WTC11 (cell line): ENCODE measurements at regions not wholly inside any gene's neighbourhood (a gene's known extent, or its start where the extent isn't known, plus 50 kb on each side); places are given as distances from the start of the nearest gene placed in this dataset.

ENCODE experiments used
- ATAC-seq: fragments of 200-7000 bp; cut with Tn5 transposase; 2 replicates; pipeline ENCODE4 v1.10.0; 2021; ENCODE audit warnings: mild to moderate bottlenecking, moderate library complexity
- CTCF ChIA-PET: fragments of 300-600 bp; sonication (Branson Sonifier 250); formaldehyde crosslinking; loops from one replicate; lab custom pipeline; 2021; ENCODE audit warnings: antibody characterized with exemption; lab: Charles Lee
- POLR2A ChIA-PET: fragments of 350-600 bp; sonication (Branson Sonifier 250); formaldehyde crosslinking; loops from one replicate; lab custom pipeline; 2021; ENCODE audit warnings: antibody characterized with exemption; lab: Charles Lee
- DNase-seq: peaks from one replicate; pipeline ENCODE4 v3.0.0; 2021; ENCODE audit warnings: low spot score
- H3K27ac Mint-ChIP-seq: 2 replicates; pipeline ENCODE4 v1.8.0; 2021; ENCODE audit warnings: mixed read lengths
- H3K27me3 Mint-ChIP-seq: 2 replicates; pipeline ENCODE4 v1.8.0; 2021; ENCODE audit warnings: low read depth, mild to moderate bottlenecking, moderate library complexity, mixed read lengths
- H3K36me3 Mint-ChIP-seq: 2 replicates; pipeline ENCODE4 v1.8.0; 2021; ENCODE audit warnings: mixed read lengths
- H3K4me1 Mint-ChIP-seq: 2 replicates; pipeline ENCODE4 v1.8.0; 2022; ENCODE audit warnings: mixed read lengths
- H3K4me3 Mint-ChIP-seq: 2 replicates; pipeline ENCODE4 v1.8.0; 2021; ENCODE audit warnings: mild to moderate bottlenecking, moderate library complexity, mixed read lengths
- H3K9me3 Mint-ChIP-seq: 2 replicates; pipeline ENCODE4 v1.8.0; 2021; ENCODE audit warnings: mixed read lengths
- ELF4 ChIP-seq: sonication (generic); formaldehyde crosslinking; IDR thresholded peaks from 2 replicates; pipeline ENCODE4 v1.8.1; 2022; ENCODE audit warnings: low read depth, mild to moderate bottlenecking, moderate library complexity, missing genetic modification reagents
- ETV6 ChIP-seq: sonication (generic); formaldehyde crosslinking; IDR thresholded peaks from 2 replicates; pipeline ENCODE4 v1.8.1; 2022; ENCODE audit warnings: mild to moderate bottlenecking, missing genetic modification reagents
- FOXJ3 ChIP-seq: sonication (generic); formaldehyde crosslinking; IDR thresholded peaks from 2 replicates; pipeline ENCODE4 v1.9.0; 2021; ENCODE audit warnings: missing genetic modification reagents, mild to moderate bottlenecking, borderline replicate concordance
- FOXK1 ChIP-seq: sonication (generic); formaldehyde crosslinking; IDR thresholded peaks from 2 replicates; pipeline ENCODE4 v1.8.0; 2022; ENCODE audit warnings: mild to moderate bottlenecking, moderate library complexity, missing genetic modification reagents
- HMGA2 ChIP-seq: fragments of 250-450 bp; sonication (Bioruptor Pico); IDR thresholded peaks from 2 replicates; pipeline ENCODE4 v1.4.0; 2021; ENCODE audit warnings: mild to moderate bottlenecking, moderate library complexity
- JAZF1 ChIP-seq: fragments of 250-450 bp; sonication (Bioruptor Pico); IDR thresholded peaks from 2 replicates; pipeline ENCODE4 v1.9.0; 2021; ENCODE audit warnings: moderate library complexity, mild to moderate bottlenecking, inconsistent platforms
- MXD4 ChIP-seq: fragments of 250-450 bp; sonication (Bioruptor Pico); IDR thresholded peaks from 2 replicates; pipeline ENCODE4 v1.8.0; 2021; ENCODE audit warnings: mild to moderate bottlenecking, moderate library complexity, borderline replicate concordance
- NFATC4 ChIP-seq: fragments of 250-450 bp; sonication (Bioruptor Pico); IDR thresholded peaks from 2 replicates; pipeline ENCODE4 v1.9.0; 2021; ENCODE audit warnings: mild to moderate bottlenecking
- TEAD1 ChIP-seq: sonication (generic); formaldehyde crosslinking; IDR thresholded peaks from 2 replicates; pipeline ENCODE4 v1.8.0; 2022; ENCODE audit warnings: mild to moderate bottlenecking, missing genetic modification reagents
- ZNF219 ChIP-seq: sonication (generic); formaldehyde crosslinking; IDR thresholded peaks from 2 replicates; pipeline ENCODE4 v1.8.0; 2023; ENCODE audit warnings: missing genetic modification reagents, mild to moderate bottlenecking, borderline replicate concordance
- ZNF232 ChIP-seq: sonication (generic); formaldehyde crosslinking; IDR thresholded peaks from 2 replicates; pipeline ENCODE4 v1.8.0; 2022; ENCODE audit warnings: mild to moderate bottlenecking, missing genetic modification reagents
- ZNF263 ChIP-seq: sonication (generic); formaldehyde crosslinking; IDR thresholded peaks from 2 replicates; pipeline ENCODE4 v1.8.1; 2022; ENCODE audit warnings: low read depth, mild to moderate bottlenecking, moderate library complexity, missing genetic modification reagents
- ZNF416 ChIP-seq: fragments of 250-450 bp; sonication (Bioruptor Pico); IDR thresholded peaks from 2 replicates; pipeline ENCODE4 v1.9.0; 2021; ENCODE audit warnings: mild to moderate bottlenecking, inconsistent platforms
- ZNF671 ChIP-seq: fragments of 250-450 bp; sonication (Bioruptor Pico); IDR thresholded peaks from 2 replicates; pipeline ENCODE4 v1.8.0; 2021; ENCODE audit warnings: mild to moderate bottlenecking
- TF ChIP-seq, protein P1 (sequence below): sonication (generic); formaldehyde crosslinking; IDR thresholded peaks from 2 replicates; pipeline ENCODE4 v1.8.1; 2022; ENCODE audit warnings: low read depth, mild to moderate bottlenecking, moderate library complexity, missing genetic modification reagents, borderline replicate concordance
- TF ChIP-seq, protein P2 (sequence below): fragments of 250-450 bp; sonication (Bioruptor Pico); IDR thresholded peaks from 2 replicates; pipeline ENCODE4 v1.9.0; 2021; ENCODE audit warnings: mild to moderate bottlenecking
- TF ChIP-seq, protein P3 (sequence below): fragments of 250-450 bp; sonication (Bioruptor Pico); IDR thresholded peaks from 2 replicates; pipeline ENCODE4 v2.1.2; 2022; ENCODE audit warnings: mild to moderate bottlenecking, moderate library complexity
- TF ChIP-seq, protein P4 (sequence below): sonication (generic); formaldehyde crosslinking; conservative IDR thresholded peaks from 2 replicates; pipeline ENCODE4 v1.8.1; 2022; ENCODE audit warnings: mild to moderate bottlenecking, missing genetic modification reagents
- TF ChIP-seq, protein P5 (sequence below): sonication (generic); formaldehyde crosslinking; IDR thresholded peaks from 2 replicates; pipeline ENCODE4 v1.8.1; 2023; ENCODE audit warnings: mild to moderate bottlenecking, missing genetic modification reagents, borderline replicate concordance
- TF ChIP-seq, protein P6 (sequence below): sonication (generic); formaldehyde crosslinking; IDR thresholded peaks from 2 replicates; pipeline ENCODE4 v1.8.0; 2022; ENCODE audit warnings: mild to moderate bottlenecking, missing genetic modification reagents
- TF ChIP-seq, protein P7 (sequence below): sonication (generic); formaldehyde crosslinking; IDR thresholded peaks from 2 replicates; pipeline ENCODE4 v1.8.1; 2023; ENCODE audit warnings: mild to moderate bottlenecking, moderate library complexity, missing genetic modification reagents
- TF ChIP-seq, protein P8 (sequence below): fragments of 250-450 bp; sonication (Bioruptor Pico); conservative IDR thresholded peaks from 2 replicates; pipeline ENCODE4 v1.9.0; 2021; ENCODE audit warnings: mild to moderate bottlenecking

DNA sequence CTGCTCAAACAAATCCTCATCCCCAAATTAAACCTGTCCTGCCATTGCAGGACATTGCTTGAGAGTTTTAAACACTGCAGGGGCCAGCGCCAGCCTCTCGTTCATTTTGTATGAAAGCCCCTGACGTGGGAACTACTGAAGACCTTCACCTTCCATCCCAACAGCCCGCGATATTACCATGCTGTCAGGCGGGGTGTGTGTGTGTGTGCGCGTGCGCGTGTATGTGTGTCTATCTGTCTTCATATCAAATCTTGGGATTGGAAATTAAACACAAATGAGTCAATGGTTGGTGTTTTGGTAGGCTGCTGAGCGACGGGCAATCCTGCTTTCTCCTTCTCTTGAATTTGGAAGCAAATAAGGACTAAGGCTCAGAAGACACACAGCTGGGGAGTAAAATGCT, 776.9 kb downstream of the TBC1D22A start (continued):
- TF ChIP-seq, protein P1, sequence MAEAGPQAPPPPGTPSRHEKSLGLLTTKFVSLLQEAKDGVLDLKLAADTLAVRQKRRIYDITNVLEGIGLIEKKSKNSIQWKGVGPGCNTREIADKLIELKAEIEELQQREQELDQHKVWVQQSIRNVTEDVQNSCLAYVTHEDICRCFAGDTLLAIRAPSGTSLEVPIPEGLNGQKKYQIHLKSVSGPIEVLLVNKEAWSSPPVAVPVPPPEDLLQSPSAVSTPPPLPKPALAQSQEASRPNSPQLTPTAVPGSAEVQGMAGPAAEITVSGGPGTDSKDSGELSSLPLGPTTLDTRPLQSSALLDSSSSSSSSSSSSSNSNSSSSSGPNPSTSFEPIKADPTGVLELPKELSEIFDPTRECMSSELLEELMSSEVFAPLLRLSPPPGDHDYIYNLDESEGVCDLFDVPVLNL (CRISPR knock-in tag): no peak
- TF ChIP-seq, protein P2, sequence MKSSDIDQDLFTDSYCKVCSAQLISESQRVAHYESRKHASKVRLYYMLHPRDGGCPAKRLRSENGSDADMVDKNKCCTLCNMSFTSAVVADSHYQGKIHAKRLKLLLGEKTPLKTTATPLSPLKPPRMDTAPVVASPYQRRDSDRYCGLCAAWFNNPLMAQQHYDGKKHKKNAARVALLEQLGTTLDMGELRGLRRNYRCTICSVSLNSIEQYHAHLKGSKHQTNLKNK (CRISPR knock-in tag): no peak
- no peak for TF ChIP-seq ZNF232 (CRISPR knock-in tag)
- no peak for TF ChIP-seq FOXK1 (CRISPR knock-in tag)
- TF ChIP-seq, protein P3, sequence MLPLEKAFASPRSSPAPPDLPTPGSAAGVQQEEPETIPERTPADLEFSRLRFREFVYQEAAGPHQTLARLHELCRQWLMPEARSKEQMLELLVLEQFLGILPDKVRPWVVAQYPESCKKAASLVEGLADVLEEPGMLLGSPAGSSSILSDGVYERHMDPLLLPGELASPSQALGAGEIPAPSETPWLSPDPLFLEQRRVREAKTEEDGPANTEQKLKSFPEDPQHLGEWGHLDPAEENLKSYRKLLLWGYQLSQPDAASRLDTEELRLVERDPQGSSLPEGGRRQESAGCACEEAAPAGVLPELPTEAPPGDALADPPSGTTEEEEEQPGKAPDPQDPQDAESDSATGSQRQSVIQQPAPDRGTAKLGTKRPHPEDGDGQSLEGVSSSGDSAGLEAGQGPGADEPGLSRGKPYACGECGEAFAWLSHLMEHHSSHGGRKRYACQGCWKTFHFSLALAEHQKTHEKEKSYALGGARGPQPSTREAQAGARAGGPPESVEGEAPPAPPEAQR (CRISPR knock-in tag): no peak
- TF ChIP-seq ZNF671 (CRISPR knock-in tag): no peak
- TF ChIP-seq HMGA2 (CRISPR knock-in tag): no peak
- TF ChIP-seq, all 79 proteins: peak for 0

DNA sequence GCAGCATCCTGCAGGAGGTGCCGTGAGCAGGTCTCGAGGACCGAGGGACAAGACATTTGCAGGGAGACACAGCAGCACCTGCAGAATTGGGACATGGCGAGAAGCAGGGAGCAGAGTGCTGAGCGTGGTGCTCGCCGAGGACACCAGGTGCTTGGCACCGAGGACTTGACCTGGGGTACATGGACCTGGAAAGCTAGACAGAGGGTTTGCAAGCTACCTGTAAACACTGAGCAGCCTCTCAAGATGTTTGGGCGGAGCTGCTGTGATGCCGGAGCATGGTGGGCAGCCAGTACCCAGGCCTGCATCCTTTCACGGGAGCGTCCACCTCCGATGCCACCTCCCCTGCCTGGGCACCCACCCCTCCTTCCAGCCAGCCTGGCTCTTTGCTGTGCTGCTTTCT, 773.2 kb downstream of the TBC1D22A start:
- Mint-ChIP-seq H3K9me3 (peaks cover 51% of the 10 kb centered on the region), H3K4me3 (no peak overlapping the region), H3K27me3 (peaks cover 8% of the 10 kb centered on the region; the same call in 1 of the 2 replicates), H3K27ac (no peak overlapping the region), H3K4me1 (no peaks in the 10 kb centered on the region), H3K36me3 (peaks cover 8% of the 10 kb centered on the region)
- ATAC-seq (no peak), DNase-seq (no peak)
- ChIA-PET POLR2A (no interaction called here), CTCF (no interaction called here)
- TF ChIP-seq ELF4 (CRISPR knock-in tag) (no peak), ZNF263 (CRISPR knock-in tag) (no peak), ZNF219 (CRISPR knock-in tag) (no peak), JAZF1 (no peak), FOXJ3 (CRISPR knock-in tag) (no peak), MXD4 (CRISPR knock-in tag) (no peak), NFATC4 (CRISPR knock-in tag) (no peak), TEAD1 (CRISPR knock-in tag) (no peak), ZNF416 (CRISPR knock-in tag) (no peak), ETV6 (CRISPR knock-in tag) (no peak)
- TF ChIP-seq, protein P4, sequence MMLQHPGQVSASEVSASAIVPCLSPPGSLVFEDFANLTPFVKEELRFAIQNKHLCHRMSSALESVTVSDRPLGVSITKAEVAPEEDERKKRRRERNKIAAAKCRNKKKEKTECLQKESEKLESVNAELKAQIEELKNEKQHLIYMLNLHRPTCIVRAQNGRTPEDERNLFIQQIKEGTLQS (CRISPR knock-in tag): no peak
- TF ChIP-seq, protein P2 (CRISPR knock-in tag): no peak
- TF ChIP-seq, protein P5, sequence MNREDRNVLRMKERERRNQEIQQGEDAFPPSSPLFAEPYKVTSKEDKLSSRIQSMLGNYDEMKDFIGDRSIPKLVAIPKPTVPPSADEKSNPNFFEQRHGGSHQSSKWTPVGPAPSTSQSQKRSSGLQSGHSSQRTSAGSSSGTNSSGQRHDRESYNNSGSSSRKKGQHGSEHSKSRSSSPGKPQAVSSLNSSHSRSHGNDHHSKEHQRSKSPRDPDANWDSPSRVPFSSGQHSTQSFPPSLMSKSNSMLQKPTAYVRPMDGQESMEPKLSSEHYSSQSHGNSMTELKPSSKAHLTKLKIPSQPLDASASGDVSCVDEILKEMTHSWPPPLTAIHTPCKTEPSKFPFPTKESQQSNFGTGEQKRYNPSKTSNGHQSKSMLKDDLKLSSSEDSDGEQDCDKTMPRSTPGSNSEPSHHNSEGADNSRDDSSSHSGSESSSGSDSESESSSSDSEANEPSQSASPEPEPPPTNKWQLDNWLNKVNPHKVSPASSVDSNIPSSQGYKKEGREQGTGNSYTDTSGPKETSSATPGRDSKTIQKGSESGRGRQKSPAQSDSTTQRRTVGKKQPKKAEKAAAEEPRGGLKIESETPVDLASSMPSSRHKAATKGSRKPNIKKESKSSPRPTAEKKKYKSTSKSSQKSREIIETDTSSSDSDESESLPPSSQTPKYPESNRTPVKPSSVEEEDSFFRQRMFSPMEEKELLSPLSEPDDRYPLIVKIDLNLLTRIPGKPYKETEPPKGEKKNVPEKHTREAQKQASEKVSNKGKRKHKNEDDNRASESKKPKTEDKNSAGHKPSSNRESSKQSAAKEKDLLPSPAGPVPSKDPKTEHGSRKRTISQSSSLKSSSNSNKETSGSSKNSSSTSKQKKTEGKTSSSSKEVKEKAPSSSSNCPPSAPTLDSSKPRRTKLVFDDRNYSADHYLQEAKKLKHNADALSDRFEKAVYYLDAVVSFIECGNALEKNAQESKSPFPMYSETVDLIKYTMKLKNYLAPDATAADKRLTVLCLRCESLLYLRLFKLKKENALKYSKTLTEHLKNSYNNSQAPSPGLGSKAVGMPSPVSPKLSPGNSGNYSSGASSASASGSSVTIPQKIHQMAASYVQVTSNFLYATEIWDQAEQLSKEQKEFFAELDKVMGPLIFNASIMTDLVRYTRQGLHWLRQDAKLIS: no peak
- TF ChIP-seq, protein P3 (CRISPR knock-in tag): no peak
- TF ChIP-seq, protein P6, sequence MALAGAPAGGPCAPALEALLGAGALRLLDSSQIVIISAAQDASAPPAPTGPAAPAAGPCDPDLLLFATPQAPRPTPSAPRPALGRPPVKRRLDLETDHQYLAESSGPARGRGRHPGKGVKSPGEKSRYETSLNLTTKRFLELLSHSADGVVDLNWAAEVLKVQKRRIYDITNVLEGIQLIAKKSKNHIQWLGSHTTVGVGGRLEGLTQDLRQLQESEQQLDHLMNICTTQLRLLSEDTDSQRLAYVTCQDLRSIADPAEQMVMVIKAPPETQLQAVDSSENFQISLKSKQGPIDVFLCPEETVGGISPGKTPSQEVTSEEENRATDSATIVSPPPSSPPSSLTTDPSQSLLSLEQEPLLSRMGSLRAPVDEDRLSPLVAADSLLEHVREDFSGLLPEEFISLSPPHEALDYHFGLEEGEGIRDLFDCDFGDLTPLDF (CRISPR knock-in tag): no peak
- TF ChIP-seq, protein P7, sequence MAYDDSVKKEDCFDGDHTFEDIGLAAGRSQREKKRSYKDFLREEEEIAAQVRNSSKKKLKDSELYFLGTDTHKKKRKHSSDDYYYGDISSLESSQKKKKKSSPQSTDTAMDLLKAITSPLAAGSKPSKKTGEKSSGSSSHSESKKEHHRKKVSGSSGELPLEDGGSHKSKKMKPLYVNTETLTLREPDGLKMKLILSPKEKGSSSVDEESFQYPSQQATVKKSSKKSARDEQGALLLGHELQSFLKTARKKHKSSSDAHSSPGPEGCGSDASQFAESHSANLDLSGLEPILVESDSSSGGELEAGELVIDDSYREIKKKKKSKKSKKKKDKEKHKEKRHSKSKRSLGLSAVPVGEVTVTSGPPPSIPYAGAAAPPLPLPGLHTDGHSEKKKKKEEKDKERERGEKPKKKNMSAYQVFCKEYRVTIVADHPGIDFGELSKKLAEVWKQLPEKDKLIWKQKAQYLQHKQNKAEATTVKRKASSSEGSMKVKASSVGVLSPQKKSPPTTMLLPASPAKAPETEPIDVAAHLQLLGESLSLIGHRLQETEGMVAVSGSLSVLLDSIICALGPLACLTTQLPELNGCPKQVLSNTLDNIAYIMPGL (CRISPR knock-in tag): no peak
- TF ChIP-seq, protein P8, sequence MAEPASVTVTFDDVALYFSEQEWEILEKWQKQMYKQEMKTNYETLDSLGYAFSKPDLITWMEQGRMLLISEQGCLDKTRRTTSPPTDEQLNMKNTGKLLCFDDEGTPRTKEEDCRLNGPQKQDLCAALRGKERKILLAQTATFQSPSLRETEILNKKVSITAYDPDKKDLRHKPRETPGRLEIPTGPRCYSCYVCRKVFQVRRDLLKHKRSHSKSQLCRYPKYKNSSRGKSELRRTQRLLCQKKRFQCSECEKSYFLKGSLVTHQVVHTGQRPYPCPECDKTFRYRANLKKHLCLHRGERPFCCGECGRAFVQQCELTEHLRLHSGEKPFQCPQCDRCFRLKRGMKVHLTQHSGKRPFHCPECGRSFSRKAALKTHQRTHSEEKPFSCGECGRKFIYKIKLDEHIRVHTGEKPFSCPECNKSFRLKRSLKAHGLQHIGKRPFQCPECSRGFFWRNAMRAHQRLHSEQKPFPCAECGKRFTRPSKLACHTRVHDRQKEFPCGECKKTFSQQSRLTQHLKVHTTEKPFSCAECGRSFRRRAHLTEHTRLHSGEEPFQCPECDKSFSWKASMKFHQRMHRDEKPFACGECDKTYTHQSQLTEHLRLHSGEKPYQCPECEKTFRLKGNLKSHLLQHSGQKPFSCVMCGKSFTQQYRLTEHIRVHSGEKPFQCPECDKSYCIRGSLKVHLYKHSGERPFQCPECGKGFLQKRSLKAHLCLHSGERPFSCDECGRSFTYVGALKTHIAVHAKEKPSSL: no peak
